Liver (tissue), 8 donors: ENCODE measurements at regions not wholly inside any gene's neighbourhood (a gene's known extent, or its start where the extent isn't known, plus 50 kb on each side); places are given as distances from the start of the nearest gene placed in this dataset.

Source experiments
- DNase-seq: peaks from one replicate; pipeline ENCODE4 v3.0.0-alpha.2; 2017; ENCODE audit warnings: low spot score
- H3K27ac ChIP-seq, 2 donors: one replicate each; pipeline ENCODE4 v1.7.0; 2013; ENCODE audit warnings: inconsistent platforms in 2 of 2, low read length in 2 of 2, control low read depth in 1 of 2, low read depth in 1 of 2, mild to moderate bottlenecking in 1 of 2
- H3K27me3 ChIP-seq, 4 donors: one replicate each; pipeline versions ENCODE4 v1.6.1 to v1.7.0; 2013; ENCODE audit warnings: low read length in 3 of 4, inconsistent platforms in 1 of 4, mild to moderate bottlenecking in 1 of 4, moderate library complexity in 1 of 4; ENCODE audit not compliant: control insufficient read depth in 4 of 4, insufficient read depth in 4 of 4
- H3K36me3 ChIP-seq, 4 donors: one replicate each; pipeline versions ENCODE4 v1.6.1 to v1.7.0; 2013; ENCODE audit warnings: low read length in 3 of 4, mild to moderate bottlenecking in 3 of 4, low read depth in 1 of 4, moderate library complexity in 1 of 4; ENCODE audit not compliant: control insufficient read depth in 4 of 4, insufficient read depth in 3 of 4
- H3K4me1 ChIP-seq, 4 donors: one replicate each; pipeline versions ENCODE4 v1.6.1 to v1.7.0; 2013; ENCODE audit warnings: low read length in 3 of 4, mild to moderate bottlenecking in 3 of 4, moderate library complexity in 1 of 4; ENCODE audit not compliant: control insufficient read depth in 4 of 4, insufficient read depth in 4 of 4
- H3K4me3 ChIP-seq, 3 donors: one replicate each; pipeline versions ENCODE4 v1.6.1 to v1.7.0; 2013; ENCODE audit warnings: low read length in 3 of 3, control low read depth in 1 of 3, low read depth in 1 of 3, mild to moderate bottlenecking in 1 of 3
- H3K9ac ChIP-seq, 2 donors: one replicate each; pipeline ENCODE4 v1.7.0; 2013; ENCODE audit warnings: low read length in 2 of 2, mild to moderate bottlenecking in 2 of 2, moderate library complexity in 2 of 2, control low read depth in 1 of 2, low read depth in 1 of 2
- H3K9me3 ChIP-seq, 4 donors: one replicate each; pipeline versions ENCODE4 v1.6.1 to v1.7.0; 2013; ENCODE audit warnings: low read length in 3 of 4; ENCODE audit not compliant: control insufficient read depth in 4 of 4
- CTCF ChIP-seq: fragments of 150-350 bp; IDR thresholded peaks from 2 replicates; pipeline ENCODE4 v1.5.1; 2017; ENCODE audit warnings: improper control_type of control experiment, low read depth, low read length; ENCODE audit not compliant: missing input control
- EGR1 ChIP-seq, 2 donors: IDR thresholded peaks; 2 replicates each; pipeline ENCODE4 v1.6.1; 2016 to 2018; ENCODE audit warnings: antibody characterized with exemption in 2 of 2, low read depth in 2 of 2
- FOXA2 ChIP-seq: IDR thresholded peaks from 2 replicates; pipeline ENCODE4 v1.6.1; 2016; ENCODE audit warnings: antibody characterized with exemption
- HNF4A ChIP-seq, 2 donors: conservative IDR thresholded peaks; 2 replicates each; pipeline ENCODE4 v1.6.1; 2016; ENCODE audit warnings: antibody characterized with exemption in 2 of 2, mild to moderate bottlenecking in 2 of 2
- HNF4G ChIP-seq: IDR thresholded peaks from 2 replicates; pipeline ENCODE4 v1.6.1; 2016; ENCODE audit warnings: antibody characterized with exemption
- NR2F2 ChIP-seq: IDR thresholded peaks from 2 replicates; pipeline ENCODE4 v1.6.1; 2016; ENCODE audit warnings: antibody characterized with exemption
- RAD21 ChIP-seq, 2 donors: IDR thresholded peaks; 2 replicates each; pipeline ENCODE4 v1.6.1; 2016; ENCODE audit warnings: antibody characterized with exemption in 2 of 2, mild to moderate bottlenecking in 2 of 2
- RXRA ChIP-seq, 2 donors: IDR thresholded peaks; 2 replicates each; pipeline ENCODE4 v1.6.1; 2017 to 2018; ENCODE audit warnings: antibody characterized with exemption in 2 of 2, mild to moderate bottlenecking in 1 of 2
- TAF1 ChIP-seq: conservative IDR thresholded peaks from 2 replicates; pipeline ENCODE4 v1.6.1; 2016; ENCODE audit warnings: antibody characterized with exemption, mild to moderate bottlenecking
- YY1 ChIP-seq: IDR thresholded peaks from 2 replicates; pipeline ENCODE4 v1.6.1; 2016; ENCODE audit warnings: antibody characterized with exemption, mild to moderate bottlenecking
- WGBS: extraction: QIAGEN DNeasy Blood & Tissue Kit; methylation state at CpG from one replicate; pipeline ENCODE4 v1.1.7; 2013; 5-methylcytosine and 5-hydroxymethylcytosine counted together
- TF ChIP-seq, protein P1 (sequence below): IDR thresholded peaks from 2 replicates; pipeline ENCODE4 v1.6.1; 2016; ENCODE audit warnings: antibody characterized with exemption
- TF ChIP-seq, protein P2 (sequence below): IDR thresholded peaks from 2 replicates; pipeline ENCODE4 v1.6.1; 2016; ENCODE audit warnings: antibody characterized with exemption, mild to moderate bottlenecking
- TF ChIP-seq, protein P3 (sequence below): IDR thresholded peaks from 2 replicates; pipeline ENCODE4 v1.6.1; 2016; ENCODE audit warnings: antibody characterized with exemption
- donor health status: healthy.
- donor health status: healthy.
- donor health status: healthy.
- donor health status: healthy.
- donor health status: healthy.

DNA sequence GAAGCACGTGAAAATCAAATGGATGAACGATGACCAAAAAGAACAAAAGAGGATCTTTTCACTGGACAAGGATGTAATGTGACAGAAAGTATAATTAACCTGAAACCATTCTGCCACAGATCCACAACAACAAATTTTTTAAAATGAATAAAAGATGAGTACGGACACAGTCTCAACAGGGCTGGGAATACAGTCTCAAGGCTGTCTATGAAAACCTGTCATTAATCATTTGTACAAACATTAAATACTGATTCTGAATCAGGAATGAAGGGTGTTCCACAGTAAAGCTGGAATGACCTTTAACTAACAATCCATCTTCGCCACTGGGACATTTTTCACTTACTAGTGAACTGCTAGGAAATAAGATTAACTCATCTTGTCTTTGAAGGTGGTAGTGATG, 506.9 kb upstream of the ADAMTS9 start:
- Histone ChIP-seq H3K27ac (no peak overlapping the region), H3K36me3 (no peaks in the 10 kb centered on the region), H3K9me3 (no peaks in the 10 kb centered on the region), H3K9ac (no peak overlapping the region), H3K4me1 (no peaks in the 10 kb centered on the region), H3K4me3 (no peak overlapping the region), H3K27me3 (no peaks in the 10 kb centered on the region)
- whole genome bisulfite sequencing: 89% methylated on average over 4 of the region's 4 CpGs
- no peak for DNase-seq
- TF ChIP-seq, protein P1, sequence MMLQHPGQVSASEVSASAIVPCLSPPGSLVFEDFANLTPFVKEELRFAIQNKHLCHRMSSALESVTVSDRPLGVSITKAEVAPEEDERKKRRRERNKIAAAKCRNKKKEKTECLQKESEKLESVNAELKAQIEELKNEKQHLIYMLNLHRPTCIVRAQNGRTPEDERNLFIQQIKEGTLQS: no peak
- TF ChIP-seq, protein P2, sequence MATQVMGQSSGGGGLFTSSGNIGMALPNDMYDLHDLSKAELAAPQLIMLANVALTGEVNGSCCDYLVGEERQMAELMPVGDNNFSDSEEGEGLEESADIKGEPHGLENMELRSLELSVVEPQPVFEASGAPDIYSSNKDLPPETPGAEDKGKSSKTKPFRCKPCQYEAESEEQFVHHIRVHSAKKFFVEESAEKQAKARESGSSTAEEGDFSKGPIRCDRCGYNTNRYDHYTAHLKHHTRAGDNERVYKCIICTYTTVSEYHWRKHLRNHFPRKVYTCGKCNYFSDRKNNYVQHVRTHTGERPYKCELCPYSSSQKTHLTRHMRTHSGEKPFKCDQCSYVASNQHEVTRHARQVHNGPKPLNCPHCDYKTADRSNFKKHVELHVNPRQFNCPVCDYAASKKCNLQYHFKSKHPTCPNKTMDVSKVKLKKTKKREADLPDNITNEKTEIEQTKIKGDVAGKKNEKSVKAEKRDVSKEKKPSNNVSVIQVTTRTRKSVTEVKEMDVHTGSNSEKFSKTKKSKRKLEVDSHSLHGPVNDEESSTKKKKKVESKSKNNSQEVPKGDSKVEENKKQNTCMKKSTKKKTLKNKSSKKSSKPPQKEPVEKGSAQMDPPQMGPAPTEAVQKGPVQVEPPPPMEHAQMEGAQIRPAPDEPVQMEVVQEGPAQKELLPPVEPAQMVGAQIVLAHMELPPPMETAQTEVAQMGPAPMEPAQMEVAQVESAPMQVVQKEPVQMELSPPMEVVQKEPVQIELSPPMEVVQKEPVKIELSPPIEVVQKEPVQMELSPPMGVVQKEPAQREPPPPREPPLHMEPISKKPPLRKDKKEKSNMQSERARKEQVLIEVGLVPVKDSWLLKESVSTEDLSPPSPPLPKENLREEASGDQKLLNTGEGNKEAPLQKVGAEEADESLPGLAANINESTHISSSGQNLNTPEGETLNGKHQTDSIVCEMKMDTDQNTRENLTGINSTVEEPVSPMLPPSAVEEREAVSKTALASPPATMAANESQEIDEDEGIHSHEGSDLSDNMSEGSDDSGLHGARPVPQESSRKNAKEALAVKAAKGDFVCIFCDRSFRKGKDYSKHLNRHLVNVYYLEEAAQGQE: no peak

DNA sequence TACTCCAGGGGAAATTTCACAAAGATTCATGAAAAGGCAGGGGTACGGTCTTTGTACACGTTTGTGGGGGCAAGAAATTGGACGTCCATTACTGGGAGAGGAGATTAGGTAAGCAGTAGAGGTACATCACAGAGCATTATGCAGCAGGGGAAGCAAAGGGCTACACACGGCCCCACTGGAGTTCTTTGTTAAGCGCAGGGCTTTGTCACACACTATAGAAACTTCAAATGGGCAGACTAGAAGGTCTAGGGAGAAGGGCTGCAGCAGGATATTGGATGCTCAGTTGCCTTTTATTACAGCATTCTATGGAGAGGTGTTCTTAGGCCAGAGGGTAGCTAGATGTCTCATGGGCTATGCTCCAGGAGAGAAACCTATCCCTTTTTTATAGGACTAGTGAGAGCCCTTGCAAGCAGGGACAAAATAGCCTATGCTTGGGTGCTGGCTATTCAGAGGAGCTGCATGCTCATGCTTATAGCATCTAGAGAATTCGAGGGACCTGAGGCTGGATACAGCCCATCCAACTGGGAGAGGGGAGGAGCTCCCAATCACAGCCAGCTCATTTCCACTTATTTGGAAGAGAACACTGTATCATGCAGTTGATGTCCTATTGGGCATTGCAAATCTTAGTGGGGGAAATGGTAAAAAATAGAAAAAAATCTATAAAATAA, 506.4 kb upstream of the ADAMTS9 start:
- Histone ChIP-seq H3K4me1 (no peaks in the 10 kb centered on the region), H3K27ac (no peak overlapping the region), H3K9ac (no peak overlapping the region), H3K4me3 (no peak overlapping the region), H3K36me3 (no peaks in the 10 kb centered on the region), H3K27me3 (no peaks in the 10 kb centered on the region), H3K9me3 (no peaks in the 10 kb centered on the region)
- WGBS: 81% methylated on average over 6 of the region's 6 CpGs
- TF ChIP-seq RXRA (IDR thresholded peaks at IDR 0.05) (no peak), EGR1 (IDR thresholded peaks at IDR 0.05; ENCODE audit: low read depth in 2 of 2) (no peak), HNF4G (no peak), YY1 (no peak), FOXA2 (no peak), CTCF (no peak), NR2F2 (no peak), RAD21 (IDR thresholded peaks at IDR 0.05) (no peak), TAF1 (no peak), HNF4A (conservative IDR thresholded peaks at IDR 0.05) (no peak)
- TF ChIP-seq, protein P3, sequence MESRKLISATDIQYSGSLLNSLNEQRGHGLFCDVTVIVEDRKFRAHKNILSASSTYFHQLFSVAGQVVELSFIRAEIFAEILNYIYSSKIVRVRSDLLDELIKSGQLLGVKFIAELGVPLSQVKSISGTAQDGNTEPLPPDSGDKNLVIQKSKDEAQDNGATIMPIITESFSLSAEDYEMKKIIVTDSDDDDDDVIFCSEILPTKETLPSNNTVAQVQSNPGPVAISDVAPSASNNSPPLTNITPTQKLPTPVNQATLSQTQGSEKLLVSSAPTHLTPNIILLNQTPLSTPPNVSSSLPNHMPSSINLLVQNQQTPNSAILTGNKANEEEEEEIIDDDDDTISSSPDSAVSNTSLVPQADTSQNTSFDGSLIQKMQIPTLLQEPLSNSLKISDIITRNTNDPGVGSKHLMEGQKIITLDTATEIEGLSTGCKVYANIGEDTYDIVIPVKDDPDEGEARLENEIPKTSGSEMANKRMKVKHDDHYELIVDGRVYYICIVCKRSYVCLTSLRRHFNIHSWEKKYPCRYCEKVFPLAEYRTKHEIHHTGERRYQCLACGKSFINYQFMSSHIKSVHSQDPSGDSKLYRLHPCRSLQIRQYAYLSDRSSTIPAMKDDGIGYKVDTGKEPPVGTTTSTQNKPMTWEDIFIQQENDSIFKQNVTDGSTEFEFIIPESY: no peak
- TF ChIP-seq, protein P2: no peak
- no peak for DNase-seq
